Activated CD4-positive, alpha-beta T cell treated with anti-CD3 and anti-CD28 coated beads, Interleukin-2, amount 50 U/mL, for 1 hour (primary cell): ENCODE measurements at regions not wholly inside any gene's neighbourhood (a gene's known extent, or its start where the extent isn't known, plus 50 kb on each side); places are given as distances from the start of the nearest gene placed in this dataset.
A peak's percentile ranks its signal among the peaks of the same experiment; 100 is the strongest.
"Not testable (repeated sequence)": the region's sequence is repeated elsewhere in the genome, so short reads cannot be mapped to it uniquely, and the experiment has no call there.

Experiments
- DNase-seq: peaks from one replicate; pipeline ENCODE4 v3.0.0-alpha.2; 2020

- DNase-seq, result peak; percentile 7
Measured at GRCh38 chr1:38608202-38608864, 251.2 kb downstream of the RRAGC start.

DNA sequence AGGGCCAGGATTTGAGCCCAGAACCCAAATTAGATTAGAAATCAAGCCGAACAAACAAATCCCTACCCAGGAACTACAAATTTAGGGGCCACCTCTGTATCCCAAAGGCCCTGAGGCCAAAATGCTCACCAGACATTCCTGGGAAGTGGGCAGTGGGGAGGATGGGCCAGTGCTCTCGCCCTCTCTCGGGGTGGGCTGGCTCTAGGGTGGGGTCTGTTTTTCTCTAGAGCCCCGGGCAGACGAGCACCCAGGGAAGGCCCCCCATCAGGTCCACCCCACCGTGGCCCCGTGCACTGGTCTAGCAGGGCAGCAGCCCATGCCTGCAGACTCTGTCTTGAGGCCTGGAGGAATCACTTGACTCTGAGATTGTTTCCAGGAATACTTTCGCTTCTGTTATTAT lies 252.0 kb downstream of the RRAGC start:
- DNase-seq, result no peak

DNA sequence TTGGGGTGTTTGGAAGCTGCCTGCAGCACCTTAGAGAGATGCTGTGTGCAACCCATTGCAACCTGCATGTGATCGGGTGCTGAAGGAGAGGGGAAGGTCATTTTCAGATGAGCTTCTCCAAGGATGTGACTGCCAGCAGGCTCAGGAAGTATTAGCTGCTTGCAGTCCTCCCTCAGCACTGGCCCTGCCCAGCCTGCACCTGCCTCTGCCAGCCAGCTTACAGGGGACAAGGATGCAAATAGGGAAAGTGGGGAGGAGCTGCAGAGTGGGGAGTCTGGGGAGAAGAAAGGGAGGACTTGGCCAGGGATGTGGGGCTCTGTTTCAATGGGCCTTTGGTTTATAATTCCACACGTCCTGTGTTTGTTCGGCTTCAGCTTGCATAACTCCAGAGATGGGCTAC lies 254.5 kb downstream of the RRAGC start:
- no peak for DNase-seq

DNA sequence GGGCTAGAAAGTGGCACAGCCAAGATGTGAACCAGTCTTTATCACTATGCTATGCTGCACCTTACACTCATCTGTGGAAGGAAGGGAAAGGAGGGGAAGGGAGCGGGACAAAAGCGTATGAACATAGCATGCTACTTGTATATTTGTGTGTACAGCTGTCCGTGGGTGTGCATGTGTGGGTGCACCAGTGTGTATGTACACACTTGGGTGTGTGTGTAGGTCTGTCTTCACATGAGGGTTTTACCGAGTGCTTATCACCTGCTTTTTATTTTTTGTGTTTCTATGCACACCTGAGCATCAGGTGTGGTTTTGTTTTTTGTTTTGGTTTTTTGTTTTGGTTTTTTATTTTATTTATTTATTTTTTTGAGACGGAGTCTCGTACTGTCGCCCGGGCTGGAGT lies 255.7 kb downstream of the RRAGC start:
- no peak for DNase-seq

GRCh38 chr1:38600905-38601304 lies 258.7 kb downstream of the RRAGC start:
- DNase-seq, result no peak

- DNase-seq, result no peak
Measured at GRCh38 chr1:38600286-38600685, 259.3 kb downstream of the RRAGC start.

DNA sequence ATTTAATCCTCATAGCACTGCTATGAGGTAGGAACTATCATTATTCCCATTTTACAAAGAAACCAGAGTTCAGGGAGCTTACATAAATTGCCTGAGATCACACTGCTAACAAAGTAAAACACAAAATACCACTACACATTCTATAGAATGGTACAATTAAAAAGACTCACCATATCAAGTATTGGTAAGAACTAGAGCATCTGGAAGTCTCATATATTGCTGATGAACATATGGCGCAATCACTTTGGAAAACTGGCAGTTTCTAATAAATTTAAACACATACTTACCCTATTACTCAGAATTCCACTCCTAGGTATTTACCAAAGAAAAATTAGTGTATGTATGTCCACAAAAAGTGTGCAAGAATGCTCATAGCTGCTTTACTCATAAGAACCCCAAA lies 261.5 kb downstream of the RRAGC start:
- DNase-seq, result no peak

GRCh38 chr1:38589036-38589435 lies 270.5 kb downstream of the RRAGC start:
- no peak for DNase-seq

DNA sequence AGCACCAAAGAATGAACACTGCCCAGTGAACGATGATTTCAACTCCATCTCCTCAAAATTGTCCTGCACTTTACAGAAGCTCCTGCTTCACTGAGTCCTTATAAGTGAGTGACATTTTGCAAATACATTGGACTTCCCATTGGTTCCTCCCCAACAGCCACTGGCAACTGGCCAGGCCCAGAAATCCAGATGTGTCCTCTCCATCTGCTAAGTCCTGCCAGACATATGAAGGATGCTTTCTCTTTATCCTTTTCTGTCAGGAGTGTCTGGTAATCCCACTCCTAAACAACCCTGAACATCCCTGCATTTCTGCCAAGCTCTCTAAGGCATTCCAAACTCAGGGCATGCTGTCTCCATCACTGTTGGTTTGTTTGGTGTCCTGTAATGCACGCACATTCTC lies 271.8 kb downstream of the RRAGC start:
- DNase-seq, result no peak

DNA sequence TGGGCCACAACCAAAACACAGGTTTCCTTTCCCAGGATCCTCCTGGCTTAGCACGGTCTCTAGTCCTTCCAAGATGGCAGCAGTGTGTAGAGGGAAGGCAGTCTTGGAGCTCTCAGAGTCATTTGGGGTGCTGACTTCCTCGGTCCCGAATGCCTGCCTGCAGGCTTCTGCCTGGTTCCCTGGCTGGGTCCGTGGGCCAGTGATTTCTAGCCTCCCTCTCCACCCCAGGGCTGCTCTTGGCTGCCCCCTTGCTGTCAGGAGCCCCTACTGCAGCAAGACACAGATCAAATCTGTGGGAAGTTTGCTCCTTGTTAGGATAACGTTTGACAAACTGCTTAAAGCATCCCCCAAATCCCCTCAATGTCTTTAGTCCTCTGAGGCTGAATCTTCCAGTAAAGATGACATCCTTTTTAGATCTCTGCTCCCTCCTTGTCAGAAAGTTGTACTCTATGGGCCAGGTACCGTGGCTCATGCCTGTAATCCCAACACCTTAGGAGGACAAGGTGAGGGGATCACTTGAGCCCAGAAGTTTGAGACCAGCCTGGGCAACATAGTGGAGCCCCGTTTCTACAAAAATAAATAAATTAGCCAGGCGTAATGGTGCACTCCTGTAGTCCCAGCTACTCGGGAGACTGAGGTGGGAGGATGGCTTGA lies 272.5 kb downstream of the RRAGC start:
- peak; percentile 51 for DNase-seq

GRCh38 chr1:38585971-38586370 lies 273.6 kb downstream of the RRAGC start:
- DNase-seq, result no peak

DNA sequence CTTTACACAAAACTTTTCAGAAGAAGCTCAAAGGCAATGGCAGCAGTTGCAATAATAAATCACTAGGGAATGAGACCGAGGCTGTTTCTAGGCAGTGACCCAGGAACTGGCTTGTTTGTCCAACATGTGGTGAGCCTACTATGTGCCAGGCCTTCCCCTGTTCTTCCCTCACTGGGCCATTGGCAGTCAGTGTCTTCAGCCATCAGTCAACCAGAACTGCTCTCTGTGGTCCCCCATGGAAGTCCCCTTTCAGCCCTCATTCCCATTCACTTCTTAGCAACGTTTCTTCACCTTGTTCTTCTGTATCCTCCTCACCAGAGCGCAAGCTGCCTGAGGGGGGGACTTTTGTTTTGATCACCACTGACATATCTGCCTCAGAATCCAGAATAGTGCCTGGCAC lies 274.1 kb downstream of the RRAGC start:
- no peak for DNase-seq

DNA sequence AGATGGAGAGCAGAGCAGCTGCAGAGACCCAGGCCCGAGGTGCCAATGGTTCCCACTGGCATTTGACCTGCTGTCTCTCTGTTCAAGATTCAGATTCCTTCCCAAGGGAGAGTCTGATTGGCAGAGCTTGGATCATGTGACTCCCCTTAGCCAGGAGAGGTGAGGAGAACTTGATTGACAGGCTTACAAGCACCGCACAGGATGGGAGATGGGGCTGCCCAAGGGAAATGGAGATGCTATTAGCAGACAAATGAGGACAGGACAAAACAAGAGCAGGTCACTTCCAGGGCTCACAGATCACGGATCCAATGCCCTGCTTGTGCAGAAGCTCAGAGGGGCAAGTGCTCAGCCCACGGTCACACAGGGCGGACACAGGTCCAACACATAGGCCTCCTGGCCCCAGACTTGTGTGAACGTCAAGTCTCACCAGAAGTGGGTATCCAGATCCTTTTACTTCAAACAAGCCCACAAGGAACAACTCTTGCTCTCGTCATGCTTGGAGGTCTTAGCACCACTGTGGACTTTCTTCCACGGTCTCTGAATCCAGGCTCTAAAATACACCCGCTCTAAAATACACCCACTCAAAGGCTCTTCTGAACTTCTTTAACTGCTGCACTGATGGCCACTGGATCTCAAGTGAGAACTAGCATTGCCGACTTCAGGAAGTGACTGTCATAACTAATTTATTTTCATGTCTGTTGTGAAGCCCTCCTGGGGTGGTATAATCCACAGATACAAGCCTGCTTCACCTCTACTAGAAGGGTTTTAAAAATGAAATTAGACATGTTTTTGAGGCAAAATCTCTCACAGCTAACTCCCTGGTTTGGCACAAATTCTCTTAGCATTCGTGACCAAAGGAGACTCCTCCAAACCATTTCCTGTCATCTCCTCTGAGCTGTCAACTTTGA lies 274.9 kb downstream of the RRAGC start:
- DNase-seq, result no peak

DNA sequence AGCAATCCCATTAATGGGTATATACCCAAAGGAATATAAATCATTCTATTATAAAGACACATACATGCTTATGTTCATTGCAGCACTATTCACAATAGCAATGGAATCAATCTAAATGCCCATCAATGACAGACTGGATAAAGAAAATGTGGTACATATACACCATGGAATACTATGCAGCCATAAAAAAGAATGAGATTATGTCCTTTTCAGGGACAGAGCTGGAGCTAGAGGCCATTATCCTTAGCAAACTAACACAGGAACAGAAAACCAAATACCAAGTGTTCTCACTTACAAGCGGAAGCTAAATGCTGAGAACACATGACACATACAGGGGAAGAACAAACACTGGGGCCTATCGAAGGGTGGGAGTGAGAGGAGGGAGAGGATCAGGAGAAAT lies 276.3 kb downstream of the RRAGC start:
- not testable (repeated sequence) for DNase-seq

- no peak for DNase-seq
Measured at GRCh38 chr1:38581396-38581795, 278.2 kb downstream of the RRAGC start.

GRCh38 chr1:38580594-38580993 lies 279.0 kb downstream of the RRAGC start:
- no peak for DNase-seq

GRCh38 chr1:38579056-38579455 lies 280.5 kb downstream of the RRAGC start:
- no peak for DNase-seq

DNA sequence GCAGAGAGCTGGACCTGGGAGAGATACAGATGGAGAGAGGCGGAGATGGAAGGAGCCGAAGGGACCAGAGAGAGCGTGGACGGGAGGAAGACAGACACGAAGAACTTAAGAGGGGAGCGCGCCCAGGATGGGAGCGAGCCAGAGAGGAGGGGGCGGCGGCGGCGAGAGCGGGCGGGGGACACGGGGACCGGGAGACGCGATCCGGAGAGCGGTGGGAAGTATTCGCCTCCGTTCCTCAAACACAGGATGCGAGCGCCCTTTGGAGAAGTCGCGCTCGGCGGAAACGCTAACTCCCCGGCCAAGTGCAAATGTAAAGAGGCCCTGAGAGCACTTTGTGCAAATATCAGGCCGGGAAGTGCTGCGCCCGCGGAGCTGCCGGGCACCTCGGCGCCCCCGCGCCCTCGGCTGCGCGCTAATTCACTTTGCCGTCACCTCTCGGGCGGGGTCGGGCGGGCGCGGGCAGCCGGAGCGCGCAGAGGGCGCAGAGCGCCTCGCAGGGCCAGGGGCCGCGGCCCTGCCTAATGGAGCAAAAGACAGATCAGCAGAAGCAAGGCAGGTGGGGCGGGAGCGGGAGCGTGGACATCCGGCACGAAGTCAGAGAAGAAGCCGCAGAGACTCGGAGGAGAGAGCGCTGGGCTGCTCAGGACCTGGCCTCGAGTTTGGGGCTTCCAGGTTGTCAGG lies 281.2 kb downstream of the RRAGC start:
- no peak for DNase-seq

DNA sequence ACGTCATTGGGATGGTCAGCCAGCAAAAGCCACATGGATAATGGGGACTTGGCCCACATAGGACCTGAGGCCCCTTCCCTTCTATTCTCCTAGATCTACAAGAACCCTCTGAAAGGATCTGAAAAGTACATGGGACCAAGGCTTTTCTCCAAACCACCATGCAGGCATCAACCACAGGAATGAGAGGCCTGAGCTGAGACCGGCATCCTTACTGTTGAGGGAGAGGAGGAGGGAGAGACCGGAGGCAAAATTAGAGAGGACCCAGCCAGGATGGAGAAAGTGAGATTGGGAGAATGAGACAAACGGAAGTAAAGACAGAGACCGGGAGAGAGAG lies 281.7 kb downstream of the RRAGC start:
- DNase-seq, result no peak

DNA sequence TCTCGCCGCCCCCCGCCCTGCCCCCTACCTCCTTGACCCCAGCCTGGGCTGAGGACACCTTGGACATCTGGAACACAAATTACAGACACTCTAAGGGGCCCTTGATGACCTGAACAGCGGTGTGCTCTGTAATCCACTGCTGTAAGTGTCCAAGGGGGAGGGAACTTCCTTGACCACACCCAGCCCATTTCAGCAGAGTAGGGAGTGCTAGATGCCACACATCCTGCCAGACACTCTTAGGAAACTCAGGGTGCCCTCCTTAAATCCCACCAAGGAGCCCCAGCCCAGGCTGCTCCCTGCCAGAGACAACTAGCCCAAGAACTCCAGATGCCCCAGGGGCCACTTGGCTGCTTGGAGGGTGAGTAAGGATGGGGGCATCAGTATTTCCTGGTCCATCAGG lies 282.2 kb downstream of the RRAGC start:
- DNase-seq, result no peak

DNA sequence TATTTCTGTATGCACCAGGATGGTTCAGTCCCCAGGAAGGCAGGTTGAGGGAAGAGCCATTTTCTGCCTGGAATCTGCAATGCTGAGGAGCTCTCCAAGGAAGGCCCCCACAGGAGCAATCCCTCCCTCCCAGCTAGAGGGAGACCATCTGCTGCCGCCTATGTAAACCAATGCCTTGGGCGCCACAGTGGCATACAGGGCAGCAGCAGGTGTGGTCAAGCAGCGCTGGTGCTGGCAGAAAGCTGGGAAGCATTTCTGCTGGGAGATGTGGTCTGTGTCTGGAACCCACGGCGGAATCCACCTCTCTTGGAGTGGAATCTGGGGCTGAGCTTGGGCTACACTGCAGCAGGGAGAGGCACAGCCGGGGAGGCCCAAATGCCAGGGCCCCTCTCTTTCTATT lies 283.3 kb downstream of the RRAGC start:
- DNase-seq, result no peak

- DNase-seq, result no peak
Measured at GRCh38 chr1:38571726-38572125, 287.8 kb downstream of the RRAGC start.

DNA sequence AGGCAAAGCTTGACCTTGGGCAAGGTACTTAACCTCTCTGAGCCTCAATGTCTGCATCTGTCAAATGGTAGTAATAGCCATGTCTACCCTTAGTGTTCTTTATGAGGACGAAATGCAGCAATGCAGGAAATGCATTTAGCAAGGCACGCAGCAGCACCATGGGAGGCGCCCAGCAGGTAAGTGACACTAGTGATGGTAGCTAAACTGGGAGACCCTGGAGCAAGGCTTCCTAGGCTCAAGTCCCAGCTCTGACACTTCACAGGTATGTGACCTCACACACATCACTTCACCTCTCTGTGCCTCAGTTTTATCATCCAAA lies 289.0 kb downstream of the RRAGC start:
- no peak for DNase-seq
